Loucy (cell line): ENCODE measurements at regions not wholly inside any gene's neighbourhood (a gene's known extent, or its start where the extent isn't known, plus 50 kb on each side); places are given as distances from the start of the nearest gene placed in this dataset.
"Not testable (repeated sequence)": the region's sequence is repeated elsewhere in the genome, so short reads cannot be mapped to it uniquely, and the experiment has no call there.

Experiments used
- CTCF ChIP-seq: fragments of 200-600 bp; sonication (generic); conservative IDR thresholded peaks from 2 replicates; pipeline ENCODE4 v1.5.1; 2014; ENCODE audit warnings: mild to moderate bottlenecking, antibody characterized with exemption, low read length
- EZH2phosphoT487 ChIP-seq: fragments of 200-600 bp; IDR thresholded peaks from 2 replicates; pipeline ENCODE4 v1.6.1; 2018; ENCODE audit warnings: antibody characterized with exemption, mild to moderate bottlenecking, moderate library complexity, borderline replicate concordance

- not testable (repeated sequence) for TF ChIP-seq CTCF, EZH2phosphoT487
Observed at GRCh38 chr6:80573320-80573719, 466.8 kb downstream of the BCKDHB start.
